Keratinocyte (primary cell): ENCODE measurements at regions not wholly inside any gene's neighbourhood (a gene's known extent, or its start where the extent isn't known, plus 50 kb on each side); places are given as distances from the start of the nearest gene placed in this dataset.

Source experiments
- DNase-seq: peaks from one replicate; pipeline ENCODE4 v3.0.0-alpha.2; 2011; ENCODE audit warnings: low read depth, missing footprints, low spot score
- FAIRE-seq: peaks from 2 replicates; lab custom pipeline; 2011; peaks lifted over from hg19 to GRCh38; lab: Jason Lieb, UNC
- H2AFZ ChIP-seq: 2 replicates; pipeline ENCODE4 v1.6.0; 2012; ENCODE audit warnings: low read length, control low read depth, inconsistent platforms; ENCODE audit not compliant: control insufficient read depth
- H3K27ac ChIP-seq: 2 replicates; pipeline ENCODE4 v1.5.1; 2011; ENCODE audit warnings: low read length; ENCODE audit not compliant: control insufficient read depth, insufficient read depth
- H3K27me3 ChIP-seq: 3 replicates; pipeline ENCODE4 v1.6.0; 2011; ENCODE audit warnings: low read length; ENCODE audit not compliant: control insufficient read depth, insufficient read depth; ENCODE audit errors: extremely low read depth
- H3K36me3 ChIP-seq, 2 experiments: 2 replicates in 1 of 2; 3 replicates in 1 of 2; pipeline ENCODE4 v1.5.1; 2011; ENCODE audit warnings: low read length in 2 of 2, mild to moderate bottlenecking in 1 of 2; ENCODE audit not compliant: control insufficient read depth in 2 of 2, insufficient read depth in 2 of 2; ENCODE audit errors: extremely low read depth in 1 of 2
- H3K4me1 ChIP-seq: 3 replicates; pipeline ENCODE4 v1.5.1; 2011; ENCODE audit warnings: low read length; ENCODE audit not compliant: control insufficient read depth, insufficient read depth; ENCODE audit errors: extremely low read depth
- H3K4me2 ChIP-seq: 3 replicates; pipeline ENCODE4 v1.6.0; 2011; ENCODE audit warnings: low read depth, low read length; ENCODE audit not compliant: control insufficient read depth, insufficient read depth; ENCODE audit errors: extremely low read depth
- H3K4me3 ChIP-seq, 3 experiments: fragments of 200-600 bp in 1 of 3; sonication (generic) in 1 of 3; 2 replicates in 2 of 3; 3 replicates in 1 of 3; pipeline ENCODE4 v1.5.1; 2011 to 2016; ENCODE audit warnings: low read length in 3 of 3, mild to moderate bottlenecking in 3 of 3, control low read depth in 2 of 3, inconsistent platforms in 1 of 3, low read depth in 1 of 3, mixed read lengths in 1 of 3, mixed run types in 1 of 3, moderate library complexity in 1 of 3; ENCODE audit not compliant: control insufficient read depth in 2 of 3, insufficient read depth in 2 of 3; ENCODE audit errors: extremely low read depth in 1 of 3
- H3K79me2 ChIP-seq: 2 replicates; pipeline ENCODE4 v1.6.0; 2012; ENCODE audit warnings: low read length; ENCODE audit not compliant: control insufficient read depth, insufficient read depth
- H3K9ac ChIP-seq: 3 replicates; pipeline ENCODE4 v1.6.0; 2011; ENCODE audit warnings: low read length; ENCODE audit not compliant: control insufficient read depth, insufficient read depth; ENCODE audit errors: extremely low read depth
- H3K9me1 ChIP-seq: 3 replicates; pipeline ENCODE4 v1.6.0; 2011; ENCODE audit warnings: low read length; ENCODE audit not compliant: control insufficient read depth, insufficient read depth; ENCODE audit errors: extremely low read depth
- H3K9me3 ChIP-seq: 2 replicates; pipeline ENCODE4 v1.5.1; 2012; ENCODE audit warnings: low read depth, low read length; ENCODE audit not compliant: control insufficient read depth
- H4K20me1 ChIP-seq: 3 replicates; pipeline ENCODE4 v1.6.0; 2011; ENCODE audit warnings: low read length; ENCODE audit not compliant: control insufficient read depth, insufficient read depth; ENCODE audit errors: extremely low read depth
- CTCF ChIP-seq, 3 experiments: IDR thresholded peaks in 1 of 3; conservative IDR thresholded peaks in 1 of 3; optimal IDR thresholded peaks in 1 of 3; 2 replicates in 2 of 3; 3 replicates in 1 of 3; pipeline versions ENCODE3 to v1.5.1; 2011; ENCODE audit warnings: low read length in 3 of 3, mild to moderate bottlenecking in 3 of 3, moderate library complexity in 2 of 3, control low read depth in 1 of 3, inconsistent platforms in 1 of 3; ENCODE audit not compliant: insufficient read depth in 2 of 3; ENCODE audit errors: extremely low read depth in 1 of 3
- EZH2 ChIP-seq: IDR thresholded peaks from one replicate; pipeline ENCODE4 v1.6.1; 2012; ENCODE audit warnings: inconsistent platforms, mild to moderate bottlenecking, low read length, moderate library complexity
- dilution Hi-C: fragments of 300-500 bp; cut with MboI; formaldehyde crosslinking; loops from one replicate; pipeline ENCODE4 v1.7.0; 2020; ENCODE audit warnings: low sequenced_read_pairs; ENCODE audit not compliant: extremely low pct_ligation_motif_present

GRCh38 chr2:37864217-37864616, 60.9 kb upstream of the RMDN2 start:
- TF ChIP-seq EZH2 (no peak), CTCF (optimal IDR thresholded peaks at IDR 0.05 in 1 of 3, IDR thresholded peaks at IDR 0.05 in 1 of 3, conservative IDR thresholded peaks at IDR 0.05 in 1 of 3; ENCODE audit: extremely low read depth in 1 of 3, insufficient read depth in 2 of 3, low read length in 3 of 3) (no peak)
- no peaks in the 10 kb centered on the region for H3K79me2 ChIP-seq
- dilution Hi-C loops: loop anchor here (25.0 kb wide), 1 partner anchor 452 kb away; no protein-coding TSS in a partner anchor
- no peak overlapping the region for H2AFZ ChIP-seq
- no peak overlapping the region for H3K9ac ChIP-seq
- no peak for FAIRE-seq
- DNase-seq: no peak
- peaks cover 3% of the 10 kb centered on the region for H3K4me1 ChIP-seq
- no peaks in the 10 kb centered on the region for H3K9me3 ChIP-seq
- no peak overlapping the region for H3K4me3 ChIP-seq
- H3K27ac ChIP-seq: no peak overlapping the region
- H3K27me3 ChIP-seq: peaks cover 16% of the 10 kb centered on the region
- no peaks in the 10 kb centered on the region for H3K36me3 ChIP-seq
- no peak overlapping the region for H3K4me2 ChIP-seq
- H4K20me1 ChIP-seq: no peaks in the 10 kb centered on the region
- no peaks in the 10 kb centered on the region for H3K9me1 ChIP-seq

- Histone ChIP-seq H3K79me2 (no peaks in the 10 kb centered on the region), H3K4me1 (peaks cover 12% of the 10 kb centered on the region), H3K27ac (no peak overlapping the region), H3K9me3 (no peaks in the 10 kb centered on the region), H3K27me3 (peaks cover 16% of the 10 kb centered on the region), H3K9me1 (no peaks in the 10 kb centered on the region), H3K4me3 (no peak overlapping the region), H2AFZ (no peak overlapping the region), H3K9ac (no peak overlapping the region), H4K20me1 (no peaks in the 10 kb centered on the region), H3K36me3 (no peaks in the 10 kb centered on the region), H3K4me2 (no peak overlapping the region)
- no peak for FAIRE-seq
- no peak for TF ChIP-seq CTCF (optimal IDR thresholded peaks at IDR 0.05 in 1 of 3, IDR thresholded peaks at IDR 0.05 in 1 of 3, conservative IDR thresholded peaks at IDR 0.05 in 1 of 3; ENCODE audit: extremely low read depth in 1 of 3, insufficient read depth in 2 of 3, low read length in 3 of 3)
- TF ChIP-seq EZH2: no peak
- DNase-seq: no peak
- dilution Hi-C loops: loop anchor here (25.0 kb wide), 1 partner anchor 453 kb away; no protein-coding TSS in a partner anchor
These were observed 59.4 kb upstream of the RMDN2 start for GRCh38 chr2:37865640-37866039.
